ENCODE measurements at regions not wholly inside any gene's neighbourhood (a gene's known extent, or its start where the extent isn't known, plus 50 kb on each side); places are given as distances from the start of the nearest gene placed in this dataset.
A peak's percentile ranks its signal among the peaks of the same experiment; 100 is the strongest.

DNA sequence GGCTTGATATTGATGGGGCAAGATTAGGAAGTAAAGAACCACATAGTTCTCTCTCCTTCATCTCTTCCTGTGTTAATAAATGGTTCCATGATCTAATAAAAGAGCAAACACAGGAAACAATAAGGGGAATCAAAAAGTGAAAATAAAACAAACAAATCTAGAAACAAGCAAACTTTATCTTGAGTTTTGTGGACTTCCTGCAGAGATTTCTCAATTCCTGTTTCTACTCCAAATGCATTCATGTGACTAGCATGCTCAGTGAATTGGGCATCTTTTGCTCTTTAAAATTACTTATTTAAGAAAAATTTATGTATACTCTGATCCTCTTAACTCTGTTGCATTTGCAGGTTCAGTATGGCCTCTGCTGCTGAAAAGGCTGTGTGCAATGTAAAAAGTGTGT is 682.0 kb downstream of the KCTD8 start:
- H3K4me1 ChIP-seq (ENCODE audit: insufficient read depth, low read length): no peaks in the 10 kb centered on the region
- Mint-ChIP-seq H3K27ac (ENCODE audit: unreplicated experiment) (no peak overlapping the region), H3K27me3 (ENCODE audit: low read depth, unreplicated experiment) (no peaks in the 10 kb centered on the region), H3K9me3 (ENCODE audit: unreplicated experiment) (no peaks in the 10 kb centered on the region), H3K4me1 (ENCODE audit: low read depth, unreplicated experiment) (no peaks in the 10 kb centered on the region), H3K36me3 (ENCODE audit: low read depth, unreplicated experiment) (no peaks in the 10 kb centered on the region), H3K4me3 (ENCODE audit: unreplicated experiment) (no peak overlapping the region)
- H2AFZ ChIP-seq (ENCODE audit: low read depth, low read length): no peak overlapping the region
- no peak overlapping the region for H3K4me3 ChIP-seq (ENCODE audit: insufficient read depth, low read depth, low read length)
- H3K27ac ChIP-seq (ENCODE audit: low read depth, low read length): no peak overlapping the region
- FAIRE-seq (no peak), DNase-seq (ENCODE audit: low read depth) (no peak)
- no peaks in the 10 kb centered on the region for H3K79me2 ChIP-seq (ENCODE audit: insufficient read depth, low read length)
- no peaks in the 10 kb centered on the region for H3K9me3 ChIP-seq (ENCODE audit: insufficient read depth, low read depth, low read length)
- TF ChIP-seq CTCF (IDR thresholded peaks at IDR 0.05; ENCODE audit: insufficient read depth, low read depth, low read length): no peak
- TF ChIP-seq EZH2 (IDR thresholded peaks at IDR 0.05; ENCODE audit: insufficient read depth, low read length): no peak
- H3K4me2 ChIP-seq (ENCODE audit: low read length): no peak overlapping the region
- no peaks in the 10 kb centered on the region for H3K36me3 ChIP-seq (ENCODE audit: insufficient read depth, low read length)
- no peaks in the 10 kb centered on the region for H4K20me1 ChIP-seq (ENCODE audit: insufficient read depth, low read length)
- no peaks in the 10 kb centered on the region for H3K27me3 ChIP-seq (ENCODE audit: insufficient read depth, low read length)
- H3K9ac ChIP-seq (ENCODE audit: low read length): no peak overlapping the region

- H3K27me3 Mint-ChIP-seq (ENCODE audit: low read depth, unreplicated experiment): no peaks in the 10 kb centered on the region
- no peaks in the 10 kb centered on the region for H3K9me3 ChIP-seq (ENCODE audit: insufficient read depth, low read depth, low read length)
- no peaks in the 10 kb centered on the region for H3K4me1 Mint-ChIP-seq (ENCODE audit: low read depth, unreplicated experiment)
- no peak for FAIRE-seq
- no peak for DNase-seq (ENCODE audit: low read depth)
- H3K27ac Mint-ChIP-seq (ENCODE audit: unreplicated experiment): no peak overlapping the region
- TF ChIP-seq CTCF (IDR thresholded peaks at IDR 0.05; ENCODE audit: insufficient read depth, low read depth, low read length) (peak; percentile 22), EZH2 (IDR thresholded peaks at IDR 0.05; ENCODE audit: insufficient read depth, low read length) (no peak)
- H3K4me3 Mint-ChIP-seq (ENCODE audit: unreplicated experiment): no peak overlapping the region
- H3K27me3 ChIP-seq (ENCODE audit: insufficient read depth, low read length): no peaks in the 10 kb centered on the region
- H2AFZ ChIP-seq (ENCODE audit: low read depth, low read length): no peak overlapping the region
- H3K79me2 ChIP-seq (ENCODE audit: insufficient read depth, low read length): no peaks in the 10 kb centered on the region
- H3K9ac ChIP-seq (ENCODE audit: low read length): no peak overlapping the region
- no peaks in the 10 kb centered on the region for H4K20me1 ChIP-seq (ENCODE audit: insufficient read depth, low read length)
- no peaks in the 10 kb centered on the region for H3K36me3 Mint-ChIP-seq (ENCODE audit: low read depth, unreplicated experiment)
- H3K27ac ChIP-seq (ENCODE audit: low read depth, low read length): no peak overlapping the region
- H3K4me1 ChIP-seq (ENCODE audit: insufficient read depth, low read length): no peaks in the 10 kb centered on the region
- H3K4me3 ChIP-seq (ENCODE audit: insufficient read depth, low read depth, low read length): no peak overlapping the region
- H3K36me3 ChIP-seq (ENCODE audit: insufficient read depth, low read length): no peaks in the 10 kb centered on the region
- H3K4me2 ChIP-seq (ENCODE audit: low read length): no peak overlapping the region
- H3K9me3 Mint-ChIP-seq (ENCODE audit: unreplicated experiment): no peaks in the 10 kb centered on the region
Measured at GRCh38 chr4:43776371-43776770, 672.2 kb downstream of the KCTD8 start.

- FAIRE-seq (no peak), DNase-seq (ENCODE audit: low read depth) (no peak)
- H3K79me2 ChIP-seq (ENCODE audit: insufficient read depth, low read length): no peaks in the 10 kb centered on the region
- Mint-ChIP-seq H3K4me3 (ENCODE audit: unreplicated experiment) (no peak overlapping the region), H3K9me3 (ENCODE audit: unreplicated experiment) (no peaks in the 10 kb centered on the region), H3K27me3 (ENCODE audit: low read depth, unreplicated experiment) (no peaks in the 10 kb centered on the region), H3K36me3 (ENCODE audit: low read depth, unreplicated experiment) (no peaks in the 10 kb centered on the region), H3K27ac (ENCODE audit: unreplicated experiment) (no peak overlapping the region), H3K4me1 (ENCODE audit: low read depth, unreplicated experiment) (no peaks in the 10 kb centered on the region)
- H3K4me2 ChIP-seq (ENCODE audit: low read length): no peak overlapping the region
- no peaks in the 10 kb centered on the region for H3K36me3 ChIP-seq (ENCODE audit: insufficient read depth, low read length)
- H3K9me3 ChIP-seq (ENCODE audit: insufficient read depth, low read depth, low read length): no peaks in the 10 kb centered on the region
- H3K9ac ChIP-seq (ENCODE audit: low read length): no peak overlapping the region
- no peaks in the 10 kb centered on the region for H4K20me1 ChIP-seq (ENCODE audit: insufficient read depth, low read length)
- no peak overlapping the region for H3K4me3 ChIP-seq (ENCODE audit: insufficient read depth, low read depth, low read length)
- H2AFZ ChIP-seq (ENCODE audit: low read depth, low read length): no peak overlapping the region
- no peaks in the 10 kb centered on the region for H3K4me1 ChIP-seq (ENCODE audit: insufficient read depth, low read length)
- no peak for TF ChIP-seq CTCF (IDR thresholded peaks at IDR 0.05; ENCODE audit: insufficient read depth, low read depth, low read length)
- TF ChIP-seq EZH2 (IDR thresholded peaks at IDR 0.05; ENCODE audit: insufficient read depth, low read length): no peak
- no peaks in the 10 kb centered on the region for H3K27me3 ChIP-seq (ENCODE audit: insufficient read depth, low read length)
- no peak overlapping the region for H3K27ac ChIP-seq (ENCODE audit: low read depth, low read length)
Measured at GRCh38 chr4:43778187-43778915, 670.3 kb downstream of the KCTD8 start.
